AG04449 (cell line): ENCODE measurements at regions not wholly inside any gene's neighbourhood (a gene's known extent, or its start where the extent isn't known, plus 50 kb on each side); places are given as distances from the start of the nearest gene placed in this dataset.

Source experiments
- CTCF ChIA-PET: fragments of 350-600 bp; formaldehyde crosslinking; extraction: SDS; loops from one replicate; lab custom pipeline; 2021; ENCODE audit warnings: antibody characterized with exemption; lab: Yijun Ruan, JAX
- POLR2A ChIA-PET: fragments of 400-600, 350-600 bp; formaldehyde crosslinking; extraction: SDS; loops from one replicate; lab custom pipeline; 2020; ENCODE audit warnings: antibody characterized with exemption, inconsistent platforms; lab: Yijun Ruan, JAX
- DNase-seq: peaks from one replicate; pipeline ENCODE4 v3.0.0-alpha.2; 2010; ENCODE audit warnings: low read depth, low spot score
- H3K4me3 ChIP-seq: 2 replicates; pipeline ENCODE4 v1.5.1; 2011; ENCODE audit warnings: low read depth, mild to moderate bottlenecking, control low read depth, low read length
- CTCF ChIP-seq: IDR thresholded peaks from one replicate; pipeline ENCODE4 v1.5.1; 2011; ENCODE audit warnings: mild to moderate bottlenecking, moderate library complexity, low read length, control low read depth, inconsistent platforms; ENCODE audit not compliant: insufficient read depth; ENCODE audit errors: missing control alignments

GRCh38 chr6:9492790-9493189, 922.1 kb downstream of the TFAP2A start:
- ChIA-PET CTCF (interaction anchor here (0.7 to 1.0 kb wide), 2 partner anchors 9 to 10 kb away, joined by 3 to 4 read pairs; no protein-coding TSS in a partner anchor), POLR2A (no interaction called here)
- TF ChIP-seq CTCF: no peak
- H3K4me3 ChIP-seq: no peak overlapping the region
- no peak for DNase-seq

- no peak overlapping the region for H3K4me3 ChIP-seq
- POLR2A ChIA-PET: no interaction called here
- CTCF ChIA-PET: interaction anchor here (0.6 kb wide), 1 partner anchor 38 kb away, joined by 3 read pairs; no protein-coding TSS in a partner anchor
- no peak for DNase-seq
- no peak for TF ChIP-seq CTCF
Measured at GRCh38 chr6:9487128-9487527, 927.7 kb downstream of the TFAP2A start.

GRCh38 chr6:9485992-9486391, 928.9 kb downstream of the TFAP2A start:
- no peak for DNase-seq
- no peak overlapping the region for H3K4me3 ChIP-seq
- CTCF ChIA-PET: no interaction called here
- POLR2A ChIA-PET: no interaction called here
- no peak for TF ChIP-seq CTCF

- H3K4me3 ChIP-seq: no peak overlapping the region
- TF ChIP-seq CTCF: no peak
- POLR2A ChIA-PET: no interaction called here
- no peak for DNase-seq
- CTCF ChIA-PET: interaction anchor here (1.1 to 1.9 kb wide), 3 partner anchors 8 to 41 kb away, joined by 3 to 4 read pairs (median 3); no protein-coding TSS in a partner anchor
Measured at GRCh38 chr6:9484686-9485085, 930.2 kb downstream of the TFAP2A start.

- DNase-seq: no peak
- CTCF ChIA-PET: interaction anchor here (1.5 to 1.9 kb wide), 2 partner anchors 9 to 38 kb away, joined by 3 to 4 read pairs; no protein-coding TSS in a partner anchor
- TF ChIP-seq CTCF: no peak
- no peak overlapping the region for H3K4me3 ChIP-seq
- POLR2A ChIA-PET: interaction anchor here (0.6 kb wide), 1 partner anchor 79 kb away, joined by 3 read pairs; no protein-coding TSS in a partner anchor
Measured at GRCh38 chr6:9484091-9484490, 930.8 kb downstream of the TFAP2A start.

GRCh38 chr6:9482030-9482738, 932.7 kb downstream of the TFAP2A start:
- DNase-seq: peak; percentile 81
- H3K4me3 ChIP-seq: no peak overlapping the region
- TF ChIP-seq CTCF: no peak
- CTCF ChIA-PET: interaction anchor here (0.6 to 1.3 kb wide), 5 partner anchors 9 to 62 kb away, joined by 3 read pairs; no protein-coding TSS in a partner anchor
- POLR2A ChIA-PET: interaction anchor here (0.7 kb wide), 1 partner anchor 59 kb away, joined by 3 read pairs; no protein-coding TSS in a partner anchor
